Endothelial cell of umbilical vein (primary cell): ENCODE measurements at regions not wholly inside any gene's neighbourhood (a gene's known extent, or its start where the extent isn't known, plus 50 kb on each side); places are given as distances from the start of the nearest gene placed in this dataset.

Experiments
- CTCF ChIP-seq, 2 donors: IDR thresholded peaks; 1 replicate in 1 of 2; 2 replicates in 1 of 2; pipeline ENCODE4 v1.5.1; 2011; ENCODE audit warnings: low read length in 2 of 2, mild to moderate bottlenecking in 2 of 2, moderate library complexity in 2 of 2, control low read depth in 1 of 2, inconsistent platforms in 1 of 2, low read depth in 1 of 2; ENCODE audit not compliant: insufficient read depth in 1 of 2; ENCODE audit errors: extremely low read depth in 1 of 2
- GATA2 ChIP-seq: IDR thresholded peaks from 2 replicates; pipeline ENCODE4 v1.7.0; 2011; ENCODE audit warnings: low read depth, mild to moderate bottlenecking, moderate library complexity, mixed read lengths, low read length; ENCODE audit not compliant: insufficient read length, insufficient read depth
- MAX ChIP-seq: IDR thresholded peaks from 2 replicates; pipeline ENCODE4 v1.6.1; 2011; ENCODE audit not compliant: insufficient read depth, insufficient read length

GRCh38 chr2:62352031-62352430 lies 154.0 kb downstream of the TMEM17 start:
- TF ChIP-seq CTCF (IDR thresholded peaks at IDR 0.05; ENCODE audit: extremely low read depth in 1 of 2, insufficient read depth in 1 of 2, low read depth in 1 of 2, low read length in 2 of 2) (no peak), GATA2 (no peak), MAX (no peak)
